DND-41 (cell line): ENCODE measurements at regions not wholly inside any gene's neighbourhood (a gene's known extent, or its start where the extent isn't known, plus 50 kb on each side); places are given as distances from the start of the nearest gene placed in this dataset.

Experiments
- CTCF ChIP-seq: IDR thresholded peaks from 2 replicates; pipeline ENCODE4 v1.5.1; 2012; ENCODE audit warnings: borderline replicate concordance, low read length, moderate library complexity, mild to moderate bottlenecking; ENCODE audit not compliant: poor library complexity, severe bottlenecking; ENCODE audit errors: extremely low read depth
- EZH2 ChIP-seq: IDR thresholded peaks from 3 replicates; pipeline ENCODE4 v1.6.1; 2012; ENCODE audit warnings: borderline replicate concordance, low read depth, mild to moderate bottlenecking, moderate library complexity, low read length, inconsistent platforms; ENCODE audit not compliant: severe bottlenecking

GRCh38 chr12:22990501-22990900 is 365.5 kb downstream of the ETNK1 start:
- TF ChIP-seq CTCF (no peak), EZH2 (no peak)
